MM.1S (cell line): ENCODE measurements at regions not wholly inside any gene's neighbourhood (a gene's known extent, or its start where the extent isn't known, plus 50 kb on each side); places are given as distances from the start of the nearest gene placed in this dataset.

Source experiments
- DNase-seq: peaks from one replicate; pipeline ENCODE4 v3.0.0-alpha.2; 2015
- H2AFZ ChIP-seq: fragments of 300-600 bp; sonication (generic); 2 replicates; pipeline ENCODE4 v1.6.0; 2016; ENCODE audit warnings: antibody characterized with exemption, low read length
- H3F3A ChIP-seq: fragments of 300-600 bp; sonication (generic); 2 replicates; pipeline ENCODE4 v1.6.1; 2016; ENCODE audit warnings: mild to moderate bottlenecking, antibody characterized with exemption, low read length, moderate library complexity, mixed read lengths; ENCODE audit not compliant: insufficient read depth
- H3K27ac ChIP-seq: fragments of 300-600 bp; sonication (generic); 2 replicates; pipeline ENCODE4 v1.5.1; 2016; ENCODE audit warnings: mild to moderate bottlenecking, low read length
- H3K27me3 ChIP-seq: fragments of 300-600 bp; sonication (generic); replicated peaks from 2 replicates; pipeline ENCODE4 v1.6.0; 2016; ENCODE audit warnings: low read length; ENCODE audit not compliant: insufficient read depth
- H3K36me3 ChIP-seq: fragments of 300-600 bp; sonication (generic); replicated peaks from 2 replicates; pipeline ENCODE4 v1.6.1; 2016; ENCODE audit warnings: mild to moderate bottlenecking, low read length, mixed read lengths; ENCODE audit not compliant: insufficient read depth
- H3K4me1 ChIP-seq: fragments of 300-600 bp; sonication (generic); 2 replicates; pipeline ENCODE4 v1.6.1; 2016; ENCODE audit warnings: low read length, mixed read lengths
- H3K4me2 ChIP-seq: fragments of 300-600 bp; sonication (generic); 2 replicates; pipeline ENCODE4 v1.6.0; 2016; ENCODE audit warnings: low read depth, low read length
- H3K4me3 ChIP-seq: fragments of 300-600 bp; sonication (generic); 2 replicates; pipeline ENCODE4 v1.5.1; 2016; ENCODE audit warnings: low read length, mixed read lengths
- H3K79me2 ChIP-seq: fragments of 300-600 bp; sonication (generic); 2 replicates; pipeline ENCODE4 v1.6.1; 2016; ENCODE audit warnings: mixed run types, low read length, mixed read lengths
- H3K9ac ChIP-seq: fragments of 300-600 bp; sonication (generic); 2 replicates; pipeline ENCODE4 v1.6.1; 2016; ENCODE audit warnings: low read length, mixed read lengths
- H3K9me2 ChIP-seq: fragments of 300-600 bp; sonication (generic); replicated peaks from 2 replicates; pipeline ENCODE4 v1.6.1; 2016; ENCODE audit warnings: mild to moderate bottlenecking, low read length, mixed read lengths; ENCODE audit not compliant: insufficient read depth
- H3K9me3 ChIP-seq: fragments of 300-600 bp; sonication (generic); replicated peaks from 2 replicates; pipeline ENCODE4 v1.6.1; 2016; ENCODE audit warnings: mild to moderate bottlenecking, low read length, mixed read lengths; ENCODE audit not compliant: insufficient read depth
- H4K20me1 ChIP-seq: fragments of 300-600 bp; sonication (generic); 2 replicates; pipeline ENCODE4 v1.6.1; 2016; ENCODE audit warnings: mild to moderate bottlenecking, low read length, moderate library complexity, mixed read lengths; ENCODE audit not compliant: insufficient read depth
- EZH2 ChIP-seq: fragments of 300-600 bp; sonication (generic); optimal IDR thresholded peaks from 2 replicates; pipeline ENCODE3; 2017; ENCODE audit warnings: low read depth, mild to moderate bottlenecking, antibody characterized with exemption, low read length, mixed read lengths
- EZH2phosphoT487 ChIP-seq: fragments of 300-600 bp; sonication (generic); IDR thresholded peaks from 2 replicates; pipeline ENCODE4 v1.6.1; 2018; ENCODE audit warnings: antibody characterized with exemption, low read length
- TF ChIP-seq, protein P1 (sequence below): fragments of 300-600 bp; sonication (generic); IDR thresholded peaks from 2 replicates; pipeline ENCODE4 v1.5.1; 2016; ENCODE audit warnings: antibody characterized with exemption, low read length, mixed read lengths

- Histone ChIP-seq H3K36me3 (no peaks in the 10 kb centered on the region), H2AFZ (no peak overlapping the region), H3K79me2 (no peaks in the 10 kb centered on the region), H3K9me3 (no peaks in the 10 kb centered on the region), H3K9me2 (no peaks in the 10 kb centered on the region), H3F3A (no peaks in the 10 kb centered on the region), H3K9ac (no peak overlapping the region), H3K4me2 (no peak overlapping the region), H3K4me1 (peaks cover 4% of the 10 kb centered on the region), H3K27me3 (peaks cover 17% of the 10 kb centered on the region), H3K27ac (no peak overlapping the region), H3K4me3 (no peak overlapping the region), H4K20me1 (no peaks in the 10 kb centered on the region)
- TF ChIP-seq, protein P1, sequence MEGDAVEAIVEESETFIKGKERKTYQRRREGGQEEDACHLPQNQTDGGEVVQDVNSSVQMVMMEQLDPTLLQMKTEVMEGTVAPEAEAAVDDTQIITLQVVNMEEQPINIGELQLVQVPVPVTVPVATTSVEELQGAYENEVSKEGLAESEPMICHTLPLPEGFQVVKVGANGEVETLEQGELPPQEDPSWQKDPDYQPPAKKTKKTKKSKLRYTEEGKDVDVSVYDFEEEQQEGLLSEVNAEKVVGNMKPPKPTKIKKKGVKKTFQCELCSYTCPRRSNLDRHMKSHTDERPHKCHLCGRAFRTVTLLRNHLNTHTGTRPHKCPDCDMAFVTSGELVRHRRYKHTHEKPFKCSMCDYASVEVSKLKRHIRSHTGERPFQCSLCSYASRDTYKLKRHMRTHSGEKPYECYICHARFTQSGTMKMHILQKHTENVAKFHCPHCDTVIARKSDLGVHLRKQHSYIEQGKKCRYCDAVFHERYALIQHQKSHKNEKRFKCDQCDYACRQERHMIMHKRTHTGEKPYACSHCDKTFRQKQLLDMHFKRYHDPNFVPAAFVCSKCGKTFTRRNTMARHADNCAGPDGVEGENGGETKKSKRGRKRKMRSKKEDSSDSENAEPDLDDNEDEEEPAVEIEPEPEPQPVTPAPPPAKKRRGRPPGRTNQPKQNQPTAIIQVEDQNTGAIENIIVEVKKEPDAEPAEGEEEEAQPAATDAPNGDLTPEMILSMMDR: no peak
- TF ChIP-seq EZH2 (no peak), EZH2phosphoT487 (no peak)
- DNase-seq: no peak
These were observed 111.7 kb upstream of the IRF2BP2 start for GRCh38 chr1:234721476-234722269.

DNA sequence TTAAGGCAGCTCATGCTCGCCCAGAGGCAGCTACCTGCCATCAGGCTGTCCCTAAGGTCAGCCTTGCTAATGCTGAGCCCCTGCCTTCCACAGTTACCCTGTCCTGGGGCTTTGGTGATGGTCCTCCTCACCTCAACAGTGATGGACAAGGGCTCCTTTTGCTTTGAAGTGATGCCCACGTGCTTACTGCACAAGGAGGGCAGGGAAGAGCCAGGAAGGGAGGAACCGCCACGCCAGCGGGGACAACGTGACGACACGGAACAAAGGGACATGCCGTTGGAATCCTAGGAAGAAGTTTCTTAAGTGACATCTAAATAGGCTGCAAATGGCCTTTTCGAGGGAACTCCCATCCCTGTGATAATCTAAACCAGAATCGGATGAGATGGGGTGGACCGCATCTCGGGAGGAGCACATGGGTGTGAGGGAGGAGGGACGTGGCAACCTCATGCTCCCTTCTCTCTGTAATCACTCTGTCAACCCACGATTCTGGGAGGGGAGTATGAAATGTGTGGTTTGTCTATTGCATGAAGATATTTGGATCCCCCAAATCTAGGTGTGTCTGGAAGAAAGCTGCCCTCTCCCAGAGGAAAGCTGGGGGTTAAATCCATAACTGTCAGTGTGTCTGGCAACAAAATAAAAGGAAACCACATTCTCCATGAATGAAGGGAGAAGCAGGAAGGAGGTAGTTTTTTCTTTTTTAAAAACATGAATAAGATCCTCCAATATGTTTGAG, 110.9 kb upstream of the IRF2BP2 start:
- no peak for DNase-seq
- no peaks in the 10 kb centered on the region for H3K4me1 ChIP-seq
- H3K9me3 ChIP-seq: no peaks in the 10 kb centered on the region
- H4K20me1 ChIP-seq: no peaks in the 10 kb centered on the region
- H3K27ac ChIP-seq: no peak overlapping the region
- H3K4me3 ChIP-seq: no peak overlapping the region
- no peak overlapping the region for H2AFZ ChIP-seq
- H3K36me3 ChIP-seq: no peaks in the 10 kb centered on the region
- TF ChIP-seq EZH2: no peak
- TF ChIP-seq, protein P1: no peak
- no peak for TF ChIP-seq EZH2phosphoT487
- no peaks in the 10 kb centered on the region for H3K79me2 ChIP-seq
- no peaks in the 10 kb centered on the region for H3K9me2 ChIP-seq
- H3K27me3 ChIP-seq: peaks cover 17% of the 10 kb centered on the region
- no peaks in the 10 kb centered on the region for H3F3A ChIP-seq
- no peak overlapping the region for H3K4me2 ChIP-seq
- H3K9ac ChIP-seq: no peak overlapping the region

DNA sequence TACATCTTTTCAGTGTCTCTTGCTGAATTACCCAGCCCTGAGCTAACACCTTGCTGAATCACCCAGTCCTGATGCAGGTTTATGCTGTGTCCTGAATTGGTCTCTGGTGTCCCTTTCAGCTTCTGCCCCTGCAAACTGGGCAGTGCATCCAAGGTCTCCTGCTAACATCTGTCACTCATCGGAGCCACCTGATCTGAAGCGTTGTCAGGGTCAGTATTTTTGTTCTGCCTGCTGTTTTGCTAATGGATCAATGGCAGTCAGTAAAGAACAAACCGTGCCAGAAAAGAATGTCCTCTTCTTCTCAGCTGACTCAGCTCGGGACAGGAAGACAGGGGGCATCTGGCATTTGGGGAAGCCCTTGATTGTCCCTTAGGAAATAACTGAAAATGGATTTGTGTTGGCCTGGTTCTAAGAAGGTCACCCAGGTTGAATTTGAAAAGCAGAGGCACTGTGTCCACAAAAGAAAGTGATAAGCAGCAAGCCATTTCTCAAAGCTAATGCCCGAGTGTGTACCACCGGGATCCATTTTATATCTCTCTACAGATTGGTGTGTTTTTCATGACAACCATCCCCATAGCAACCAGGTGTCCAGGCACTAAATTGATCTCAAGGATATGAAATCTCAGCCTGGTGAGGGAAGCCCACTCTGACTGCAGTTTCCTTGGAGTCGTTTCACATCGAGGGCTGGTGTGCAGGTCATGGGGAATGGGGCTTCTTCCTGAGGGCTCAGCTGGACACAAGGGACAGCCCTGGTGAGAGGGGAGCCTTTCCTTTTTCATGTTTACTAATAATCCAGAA, 109.7 kb upstream of the IRF2BP2 start:
- Histone ChIP-seq H3F3A (no peaks in the 10 kb centered on the region), H3K9ac (no peak overlapping the region), H3K27me3 (peaks cover 16% of the 10 kb centered on the region), H3K79me2 (no peaks in the 10 kb centered on the region), H3K9me3 (no peaks in the 10 kb centered on the region), H3K27ac (no peak overlapping the region), H3K9me2 (no peaks in the 10 kb centered on the region), H3K4me3 (no peak overlapping the region), H4K20me1 (no peaks in the 10 kb centered on the region), H3K4me2 (no peak overlapping the region), H3K36me3 (no peaks in the 10 kb centered on the region), H3K4me1 (no peaks in the 10 kb centered on the region), H2AFZ (no peak overlapping the region)
- DNase-seq: no peak
- TF ChIP-seq EZH2 (no peak), EZH2phosphoT487 (no peak)
- TF ChIP-seq, protein P1: no peak
